A673 (cell line): ENCODE measurements at regions not wholly inside any gene's neighbourhood (a gene's known extent, or its start where the extent isn't known, plus 50 kb on each side); places are given as distances from the start of the nearest gene placed in this dataset.

Experiments used
- BruUV-seq: library from RNA; stranded (reverse); fragments of 400-500 nt; replicated peaks from 2 replicates; lab custom pipeline; 2021; lab: Mats Ljungman, UMichigan
- CTCF ChIA-PET: fragments of 300-600 bp; sonication (Branson Sonifier 250); formaldehyde crosslinking; loops from one replicate; lab custom pipeline; 2022; ENCODE audit warnings: antibody characterized with exemption; lab: Charles Lee
- POLR2A ChIA-PET: fragments of 300-600 bp; sonication (Branson Sonifier 250); formaldehyde crosslinking; loops from one replicate; lab custom pipeline; 2022; ENCODE audit warnings: antibody characterized with exemption; ENCODE audit not compliant: low non-redundant PET; lab: Charles Lee
- DNase-seq: peaks from one replicate; pipeline ENCODE4 v3.0.0-alpha.2; 2015; ENCODE audit warnings: low spot score
- H3K27ac ChIP-seq: fragments of 200-600 bp; sonication (generic); 2 replicates; pipeline ENCODE4 v1.5.1; 2016; ENCODE audit warnings: mixed run types, low read depth, mild to moderate bottlenecking, mixed read lengths, antibody characterized with exemption, low read length; ENCODE audit not compliant: poor library complexity, severe bottlenecking
- H3K27me3 ChIP-seq: fragments of 200-600 bp; sonication (generic); replicated peaks from 2 replicates; pipeline ENCODE4 v1.6.1; 2017; ENCODE audit warnings: mixed run types, low read depth, mild to moderate bottlenecking, mixed read lengths, antibody characterized with exemption, low read length; ENCODE audit not compliant: insufficient read depth, poor library complexity
- H3K36me3 ChIP-seq: fragments of 200-600 bp; sonication (generic); 2 replicates; pipeline ENCODE4 v1.6.1; 2016; ENCODE audit warnings: mixed run types, mild to moderate bottlenecking, mixed read lengths, antibody characterized with exemption, low read length; ENCODE audit not compliant: insufficient read depth, poor library complexity, severe bottlenecking
- H3K4me1 ChIP-seq: fragments of 200-600 bp; sonication (generic); 2 replicates; pipeline ENCODE4 v1.6.1; 2017; ENCODE audit warnings: mixed run types, mild to moderate bottlenecking, mixed read lengths, antibody characterized with exemption, low read length; ENCODE audit not compliant: insufficient read depth, poor library complexity, severe bottlenecking
- H3K4me3 ChIP-seq: fragments of 200-600 bp; sonication (generic); 2 replicates; pipeline ENCODE4 v1.5.1; 2016; ENCODE audit warnings: low read depth, mixed run types, mild to moderate bottlenecking, mixed read lengths, low read length; ENCODE audit not compliant: poor library complexity, severe bottlenecking
- H3K9me3 ChIP-seq: fragments of 200-600 bp; sonication (generic); 2 replicates; pipeline ENCODE4 v1.6.1; 2016; ENCODE audit warnings: mixed run types, low read depth, mild to moderate bottlenecking, mixed read lengths, antibody characterized with exemption, low read length; ENCODE audit not compliant: poor library complexity, severe bottlenecking
- CTCF ChIP-seq: fragments of 300-800, 200-600 bp; sonication (generic); conservative IDR thresholded peaks from 2 replicates; pipeline ENCODE4 v1.5.1; 2017; ENCODE audit warnings: low read depth, mild to moderate bottlenecking, antibody characterized with exemption, low read length, moderate library complexity, mixed read lengths
- EZH2 ChIP-seq: fragments of 200-600 bp; sonication (generic); IDR thresholded peaks from 2 replicates; pipeline ENCODE4 v1.6.1; 2017; ENCODE audit warnings: borderline replicate concordance, low read depth, mild to moderate bottlenecking, mixed read lengths, antibody characterized with exemption, low read length; ENCODE audit not compliant: poor library complexity, severe bottlenecking
- intact Hi-C: fragments of 100-400 bp; cut with micrococcal nuclease; formaldehyde crosslinking; loops from one replicate; pipeline ENCODE4 v1.10.0; 2022; ENCODE audit not compliant: unreplicated experiment

- no peak overlapping the region for H3K4me3 ChIP-seq
- intact Hi-C loops, result no loop called here
- H3K4me1 ChIP-seq, result no peaks in the 10 kb centered on the region
- POLR2A ChIA-PET, result no interaction called here
- CTCF ChIA-PET, result no interaction called here
- peaks cover 22% of the 10 kb centered on the region for H3K27me3 ChIP-seq
- BruUV-seq, result no TSS peak
- H3K27ac ChIP-seq, result no peak overlapping the region
- no peaks in the 10 kb centered on the region for H3K9me3 ChIP-seq
- no peak for TF ChIP-seq CTCF
- no peak for DNase-seq
- H3K36me3 ChIP-seq, result no peaks in the 10 kb centered on the region
Observed at GRCh38 chr5:113807427-113807991, 294.0 kb downstream of the YTHDC2 start.

- DNase-seq, result no peak
- CTCF ChIA-PET, result no interaction called here
- no TSS peak for BruUV-seq
Observed at GRCh38 chr5:113808956-113809355, 295.5 kb downstream of the YTHDC2 start.

GRCh38 chr5:113809626-113810025, 296.1 kb downstream of the YTHDC2 start:
- intact Hi-C loops, result no loop called here
- DNase-seq, result no peak
- no TSS peak for BruUV-seq
- TF ChIP-seq EZH2 (no peak), CTCF (no peak)
- H3K4me3 ChIP-seq, result no peak overlapping the region
- POLR2A ChIA-PET, result interaction anchor here (0.6 kb wide), 1 partner anchor 233 kb away, joined by 3 read pairs; no protein-coding TSS in a partner anchor
- H3K36me3 ChIP-seq, result no peaks in the 10 kb centered on the region
- CTCF ChIA-PET, result interaction anchor here (0.6 kb wide), 1 partner anchor 71 kb away, joined by 6 read pairs; no protein-coding TSS in a partner anchor
- no peaks in the 10 kb centered on the region for H3K9me3 ChIP-seq
- H3K27me3 ChIP-seq, result peaks cover 22% of the 10 kb centered on the region
- no peak overlapping the region for H3K27ac ChIP-seq
- no peaks in the 10 kb centered on the region for H3K4me1 ChIP-seq

More at GRCh38 chr5:113808956-113809355, 295.5 kb downstream of the YTHDC2 start:
- TF ChIP-seq EZH2, result no peak
- TF ChIP-seq CTCF, result no peak
- intact Hi-C loops, result no loop called here
- H3K27me3 ChIP-seq, result peaks cover 22% of the 10 kb centered on the region
- POLR2A ChIA-PET, result no interaction called here
- no peaks in the 10 kb centered on the region for H3K4me1 ChIP-seq
- no peak overlapping the region for H3K27ac ChIP-seq
- no peak overlapping the region for H3K4me3 ChIP-seq
- H3K36me3 ChIP-seq, result no peaks in the 10 kb centered on the region
- no peaks in the 10 kb centered on the region for H3K9me3 ChIP-seq
